B cell (primary cell): ENCODE measurements at regions not wholly inside any gene's neighbourhood (a gene's known extent, or its start where the extent isn't known, plus 50 kb on each side); places are given as distances from the start of the nearest gene placed in this dataset.

Source experiments
- CTCF ChIP-seq: fragments of 200-600 bp; IDR thresholded peaks from one replicate; pipeline ENCODE4 v1.8.0; 2022; ENCODE audit warnings: antibody characterized with exemption, mild to moderate bottlenecking
- EZH2 ChIP-seq: IDR thresholded peaks from 2 replicates; pipeline ENCODE4 v1.6.1; 2012; ENCODE audit warnings: borderline replicate concordance, low read depth, mild to moderate bottlenecking, moderate library complexity, low read length; ENCODE audit not compliant: insufficient read depth, poor library complexity, severe bottlenecking

GRCh38 chr12:114473717-114474116 lies 67.8 kb upstream of the TBX5 start:
- TF ChIP-seq CTCF = no peak
- no peak for TF ChIP-seq EZH2
